PFSK-1 (cell line): ENCODE measurements at regions not wholly inside any gene's neighbourhood (a gene's known extent, or its start where the extent isn't known, plus 50 kb on each side); places are given as distances from the start of the nearest gene placed in this dataset.

Experiments used
- FOXP2 ChIP-seq: optimal IDR thresholded peaks from 2 replicates; pipeline ENCODE3; 2011; ENCODE audit warnings: borderline replicate concordance, control low read depth, inconsistent platforms; ENCODE audit not compliant: insufficient read depth; ENCODE audit errors: extremely low read length, extremely low read depth
- POLR2AphosphoS5 ChIP-seq: IDR thresholded peaks from 2 replicates; pipeline ENCODE4 v1.6.1; 2012; ENCODE audit warnings: low read depth, mild to moderate bottlenecking, control low read depth, low read length, moderate library complexity
- SIN3A ChIP-seq: IDR thresholded peaks from 2 replicates; pipeline ENCODE4 v1.6.1; 2012; ENCODE audit warnings: mild to moderate bottlenecking, low read length, moderate library complexity, borderline replicate concordance; ENCODE audit not compliant: insufficient read depth
- TAF1 ChIP-seq: IDR thresholded peaks from 2 replicates; pipeline ENCODE4 v1.6.1; 2012; ENCODE audit warnings: low read length, control low read depth, borderline replicate concordance; ENCODE audit not compliant: insufficient read depth

DNA sequence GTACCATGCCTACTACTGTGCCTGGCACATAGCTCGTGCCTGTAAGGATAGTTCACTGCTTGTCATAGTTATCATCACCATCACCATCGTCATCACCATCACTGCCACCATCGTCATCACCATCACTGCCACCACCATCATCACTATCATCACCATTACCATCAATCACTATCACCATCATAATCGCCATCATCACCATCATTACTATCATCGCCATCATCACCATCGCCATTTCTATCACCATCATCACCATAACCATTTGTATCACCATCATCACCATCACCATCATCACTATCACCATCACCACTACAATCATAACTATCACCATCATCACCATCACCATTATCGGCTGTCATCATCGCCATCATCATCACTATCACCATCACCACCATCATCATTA, 107.1 kb downstream of the TUBA3C start:
- TF ChIP-seq TAF1 (no peak), FOXP2 (no peak), SIN3A (no peak), POLR2AphosphoS5 (no peak)
